HG02678 (cell line): ENCODE measurements at regions not wholly inside any gene's neighbourhood (a gene's known extent, or its start where the extent isn't known, plus 50 kb on each side); places are given as distances from the start of the nearest gene placed in this dataset.
"Not testable (repeated sequence)": the region's sequence is repeated elsewhere in the genome, so short reads cannot be mapped to it uniquely, and the experiment has no call there.

Source experiments
- ATAC-seq: cut with Tn5 transposase; IDR thresholded peaks from one replicate; pipeline ENCODE4 v1.9.1; 2021; ENCODE audit warnings: mild to moderate bottlenecking, moderate library complexity; ENCODE audit not compliant: unreplicated experiment

DNA sequence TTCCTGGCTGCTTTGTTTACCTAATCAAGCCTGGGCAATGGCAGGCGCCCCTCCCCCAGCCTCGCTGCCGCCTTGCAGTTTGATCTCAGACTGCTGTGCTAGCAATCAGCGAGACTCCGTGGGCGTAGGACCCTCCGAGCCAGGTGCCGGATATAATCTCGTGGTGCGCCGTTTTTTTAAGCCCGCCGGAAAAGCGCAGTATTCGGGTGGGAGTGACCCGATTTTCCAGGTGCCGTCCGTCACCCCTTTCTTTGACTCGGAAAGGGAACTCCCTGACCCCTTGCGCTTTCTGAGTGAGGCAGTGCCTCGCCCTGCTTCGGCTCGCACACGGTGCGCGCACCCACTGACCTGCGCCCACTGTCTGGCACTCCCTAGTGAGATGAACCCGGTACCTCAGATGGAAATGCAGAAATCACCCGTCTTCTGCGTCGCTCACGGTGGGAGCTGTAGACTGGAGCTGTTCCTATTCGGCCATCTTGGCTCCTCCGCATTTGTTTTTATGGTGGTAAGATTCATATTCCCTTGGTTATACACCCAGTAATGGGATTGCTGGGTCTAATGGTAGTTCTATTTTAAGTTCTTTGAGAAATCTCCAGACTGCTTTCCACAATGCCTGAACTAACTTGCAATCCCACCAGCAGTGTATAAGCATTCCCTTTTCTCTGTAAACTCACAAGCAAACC, 652.1 kb upstream of the LRFN5 start:
- not testable (repeated sequence) for ATAC-seq

DNA sequence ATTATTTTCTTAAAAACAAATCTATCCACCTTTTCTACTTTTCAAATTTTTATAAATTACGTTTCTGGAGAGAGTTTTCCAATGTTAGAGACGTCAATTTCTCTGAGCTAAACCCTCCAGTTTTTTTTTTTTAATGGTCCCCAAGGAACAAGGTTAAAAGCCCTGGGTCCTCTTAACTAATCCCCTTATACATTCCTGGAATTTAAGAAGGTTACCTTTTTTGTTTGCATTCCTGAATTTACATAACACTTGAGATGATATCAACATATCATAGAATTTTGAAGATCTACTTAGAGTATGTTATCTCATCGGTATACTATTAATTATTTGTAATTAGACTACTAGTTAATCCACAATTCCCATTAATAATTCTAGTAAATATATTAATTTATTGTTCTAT, 662.2 kb upstream of the LRFN5 start:
- no peak for ATAC-seq

DNA sequence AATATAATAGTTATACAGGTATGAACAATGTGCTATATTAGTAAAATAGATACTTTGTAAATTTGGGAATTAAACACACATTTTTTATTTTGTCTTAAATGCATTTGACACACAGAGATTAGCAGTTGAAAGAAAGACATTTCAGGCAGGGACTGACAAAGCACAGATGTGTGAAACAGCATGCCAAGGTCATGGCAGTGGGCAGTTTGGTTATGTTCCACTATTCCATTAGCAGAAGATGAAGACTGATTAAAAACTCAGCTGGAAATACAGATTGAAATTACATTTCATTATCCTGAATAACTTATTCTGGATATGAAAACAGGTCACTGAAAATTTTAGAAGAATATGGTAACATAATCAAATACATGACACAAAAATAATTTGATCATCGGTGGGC, 669.8 kb upstream of the LRFN5 start:
- no peak for ATAC-seq

DNA sequence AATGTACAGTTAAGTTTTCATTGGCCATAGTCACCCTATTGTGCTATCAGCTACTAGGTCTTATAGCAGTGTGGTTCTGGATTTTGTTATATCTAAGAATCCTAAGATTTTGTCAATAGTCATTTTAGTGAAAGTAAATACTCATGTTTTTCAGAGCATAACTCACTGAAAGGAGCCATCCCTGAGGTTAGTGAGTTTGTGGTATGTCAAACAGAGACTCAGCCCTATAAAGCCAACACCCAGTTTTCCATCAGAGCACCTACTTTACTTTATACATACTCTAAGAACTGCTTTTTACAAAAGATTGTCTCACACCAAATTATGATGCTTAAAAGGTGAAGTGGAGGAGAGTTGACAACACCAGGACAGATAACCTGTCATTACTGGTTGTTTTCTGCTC, 686.3 kb upstream of the LRFN5 start:
- no peak for ATAC-seq

DNA sequence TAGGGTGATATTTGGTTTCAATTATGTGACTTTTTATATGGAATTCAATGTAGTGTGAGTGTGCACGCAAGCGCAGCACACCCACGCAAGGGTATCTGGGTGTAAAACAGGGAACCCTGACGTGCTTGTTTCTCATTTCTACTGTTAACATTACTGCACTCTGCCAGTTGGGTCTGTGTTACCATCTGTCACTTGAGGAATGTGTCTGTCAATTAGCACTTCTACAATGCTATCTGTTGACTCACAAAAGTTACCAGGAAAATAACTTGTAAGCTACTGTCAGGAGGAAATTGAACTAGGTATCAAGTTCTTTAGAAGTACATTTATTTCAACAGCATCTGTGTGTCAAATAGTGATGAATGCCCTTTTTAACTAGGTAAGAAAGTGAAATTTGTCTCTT, 695.5 kb upstream of the LRFN5 start:
- no peak for ATAC-seq

DNA sequence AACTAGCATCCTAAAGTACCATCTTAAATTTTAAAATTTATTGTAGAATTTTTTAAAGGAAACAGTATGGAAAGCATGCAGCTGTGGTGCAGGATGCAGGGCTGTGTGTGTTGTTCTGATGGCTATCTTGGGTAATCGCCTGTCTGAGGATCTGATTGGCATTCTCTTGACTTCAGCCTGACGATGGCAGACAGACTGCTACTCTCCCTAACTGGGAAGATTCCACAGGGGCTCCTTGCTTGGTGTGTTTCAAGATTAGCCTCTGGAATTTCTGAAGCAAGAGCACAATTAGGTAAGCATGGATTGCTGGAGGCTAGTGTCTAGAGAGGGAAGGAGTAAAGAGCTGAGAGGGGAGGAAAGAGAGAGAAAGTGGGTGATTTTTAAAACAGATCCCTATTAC, 696.8 kb upstream of the LRFN5 start:
- ATAC-seq: no peak

GRCh38 chr14:40903709-40904108, 703.0 kb upstream of the LRFN5 start:
- no peak for ATAC-seq

- ATAC-seq: no peak
These were observed 707.2 kb upstream of the LRFN5 start for GRCh38 chr14:40899435-40899834.

GRCh38 chr14:40894846-40895245, 711.8 kb upstream of the LRFN5 start:
- no peak for ATAC-seq

GRCh38 chr14:40889126-40889525, 717.5 kb upstream of the LRFN5 start:
- ATAC-seq: no peak

DNA sequence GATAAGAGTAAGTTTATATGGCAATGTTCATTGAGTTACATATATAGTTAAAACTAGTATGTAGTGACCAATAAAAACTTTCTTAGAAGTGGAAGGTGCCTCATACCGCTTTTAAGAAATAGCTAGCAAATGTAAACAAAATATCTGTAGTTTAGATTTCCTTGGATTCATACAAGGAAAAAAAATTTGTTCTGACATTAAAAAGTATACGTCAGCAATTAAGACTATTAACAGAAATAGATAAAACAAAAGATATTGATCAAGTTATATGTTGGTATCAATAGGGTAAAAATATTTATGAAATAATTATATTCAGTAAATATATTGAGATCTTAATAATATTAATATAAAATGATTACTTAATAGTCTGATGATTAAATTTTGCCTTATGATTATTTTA, 718.8 kb upstream of the LRFN5 start:
- no peak for ATAC-seq

DNA sequence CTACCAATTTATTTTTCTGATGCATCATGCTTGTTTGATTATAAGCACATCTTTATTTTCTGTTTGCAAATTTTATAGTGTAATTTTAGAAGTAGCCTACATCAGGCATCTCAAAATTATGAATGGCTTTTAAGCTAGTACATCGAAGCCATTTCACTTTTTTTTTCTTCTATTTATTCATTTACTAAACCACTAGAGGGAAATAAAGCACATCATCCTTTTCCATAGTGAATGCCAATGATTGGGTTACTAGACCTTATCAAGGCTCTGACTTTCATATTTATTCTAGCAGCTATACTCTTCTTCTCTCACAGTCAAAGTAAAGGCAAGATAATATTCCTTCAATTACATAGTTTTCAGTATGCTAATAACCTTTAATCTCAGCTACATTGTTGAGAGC, 736.4 kb upstream of the LRFN5 start:
- ATAC-seq: no peak

DNA sequence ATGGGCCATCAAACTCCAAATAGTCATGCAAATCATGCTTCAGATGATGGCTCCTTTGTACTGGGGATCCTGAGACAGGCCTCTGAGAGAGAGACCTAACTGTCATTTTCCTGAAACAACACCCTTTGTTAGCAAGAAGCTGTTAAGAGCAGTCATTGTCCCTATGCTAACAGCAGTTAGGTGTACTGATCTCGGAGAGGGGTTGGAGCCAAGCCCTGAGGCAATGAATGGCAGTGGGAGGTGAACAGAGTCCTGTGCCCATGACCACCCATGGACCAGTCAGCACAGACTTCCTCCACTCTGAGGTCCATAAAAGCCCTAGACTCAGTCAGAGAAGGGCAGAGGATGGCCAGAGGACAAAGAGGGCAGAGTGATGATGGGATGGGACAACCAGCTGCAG, 747.6 kb upstream of the LRFN5 start:
- ATAC-seq: no peak

- no peak for ATAC-seq
These were observed 751.3 kb upstream of the LRFN5 start for GRCh38 chr14:40855343-40855742.

DNA sequence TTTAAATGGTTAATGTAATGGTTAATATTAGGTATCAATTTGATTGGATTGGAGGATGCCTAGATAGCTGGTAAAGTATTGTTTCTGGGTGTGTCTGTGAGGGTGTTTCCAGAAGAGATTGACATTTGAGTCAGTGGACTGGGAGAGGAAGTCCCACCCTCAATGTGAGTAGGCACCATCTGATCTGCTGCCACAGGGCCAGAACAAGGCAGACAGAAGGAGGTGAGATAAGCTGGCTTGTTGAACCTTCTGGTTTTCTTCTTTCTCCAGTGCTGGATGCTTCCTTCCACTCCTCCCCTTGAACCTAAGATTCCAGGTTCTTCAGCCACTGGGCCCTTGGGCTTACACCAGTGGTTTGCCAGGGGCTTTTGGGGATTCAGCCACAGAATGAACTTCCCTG, 756.5 kb upstream of the LRFN5 start:
- no peak for ATAC-seq

DNA sequence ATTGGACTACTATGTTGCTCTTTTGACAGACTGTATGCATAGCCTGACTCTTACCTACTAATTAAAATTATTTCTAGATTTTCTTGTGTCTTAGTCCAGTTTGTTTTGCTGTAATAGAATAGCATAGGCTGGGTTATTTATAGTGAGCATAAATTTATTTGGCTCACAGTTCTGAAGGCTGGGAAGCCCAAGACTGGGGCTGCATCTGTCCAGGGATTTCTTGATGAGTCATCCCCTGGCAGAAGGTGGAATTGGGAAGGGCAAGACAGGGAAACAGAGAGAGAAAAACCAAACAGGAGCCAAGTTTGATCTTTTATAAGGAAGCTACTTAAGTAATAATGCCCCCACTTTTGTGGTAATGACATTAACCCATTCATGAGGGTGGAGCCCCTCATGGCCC, 759.2 kb upstream of the LRFN5 start:
- no peak for ATAC-seq

DNA sequence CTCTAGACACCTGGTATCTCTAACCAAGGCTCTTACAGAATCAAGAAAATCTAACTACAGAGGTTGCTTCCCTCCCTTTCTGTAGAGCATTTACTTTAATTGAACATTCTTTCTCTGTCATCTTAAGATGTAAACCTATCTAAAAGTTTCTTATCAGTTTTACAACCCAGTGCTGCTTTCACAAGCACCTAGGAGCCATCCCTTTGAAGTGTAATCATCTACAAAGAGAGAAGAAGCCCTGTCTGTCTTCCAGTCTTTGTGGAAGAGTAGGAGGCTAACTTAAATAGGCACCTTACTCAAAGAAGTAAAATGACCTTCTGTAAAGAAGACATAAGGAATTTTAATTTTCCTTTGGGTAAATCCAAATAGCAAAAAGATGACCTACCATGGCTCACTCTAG, 763.9 kb upstream of the LRFN5 start:
- no peak for ATAC-seq

DNA sequence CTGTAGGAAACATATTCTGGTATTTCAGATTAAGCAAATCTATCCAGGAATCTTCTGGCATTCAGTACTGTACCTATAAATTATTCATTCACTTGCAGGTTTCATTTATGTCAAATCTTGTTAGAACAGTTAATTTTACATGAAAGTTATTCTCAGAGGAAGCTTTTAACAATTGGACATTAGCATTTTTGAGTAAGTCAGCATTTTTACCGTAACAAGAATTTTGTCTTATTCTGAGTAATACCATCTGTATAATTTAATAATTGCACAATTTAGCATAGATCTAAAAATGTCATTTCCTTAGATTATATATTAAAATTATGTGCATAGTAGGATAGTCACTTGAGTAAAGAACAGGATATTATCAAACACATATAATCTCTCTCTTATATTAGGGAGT, 764.8 kb upstream of the LRFN5 start:
- no peak for ATAC-seq

DNA sequence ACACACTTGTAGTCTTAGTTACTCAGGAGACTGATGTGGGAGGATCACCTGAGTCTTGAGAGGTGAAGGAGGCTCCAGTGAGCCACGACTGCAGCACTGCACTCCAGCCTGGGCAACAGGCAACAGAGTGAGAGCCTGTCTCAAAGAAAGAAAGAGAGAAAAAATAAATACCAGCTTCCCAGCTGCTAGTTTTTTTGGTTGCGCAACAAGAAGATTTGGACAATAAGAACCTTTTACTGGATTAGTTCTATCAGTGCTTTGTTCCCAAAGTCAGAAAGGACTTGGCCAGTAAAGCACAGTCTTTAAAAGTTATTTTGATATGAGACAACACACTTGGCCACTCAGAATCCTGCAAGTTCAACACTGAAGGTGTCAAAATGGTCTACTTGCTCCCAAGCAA, 768.1 kb upstream of the LRFN5 start:
- ATAC-seq: no peak

GRCh38 chr14:40806471-40806870, 800.2 kb upstream of the LRFN5 start:
- ATAC-seq: no peak

DNA sequence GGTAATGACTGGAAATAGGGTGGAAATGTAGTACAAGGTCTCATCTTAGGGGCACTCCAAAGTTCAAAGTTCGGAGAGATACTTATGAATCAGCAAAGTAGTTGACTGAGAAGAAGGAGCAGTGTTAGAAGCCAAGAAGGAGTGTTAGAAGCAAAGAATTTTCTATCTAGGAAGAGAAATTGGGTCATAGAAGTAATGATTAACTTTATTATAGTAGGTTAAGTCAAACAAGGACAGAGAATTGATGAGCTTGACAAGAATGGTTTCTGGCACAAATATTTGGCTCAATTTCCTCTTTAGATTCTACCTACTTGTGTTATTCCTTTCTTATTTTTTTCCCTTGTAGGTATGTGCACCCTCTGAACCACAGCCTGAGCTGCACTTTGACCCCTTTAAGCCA, 810.5 kb upstream of the LRFN5 start:
- no peak for ATAC-seq

- ATAC-seq: no peak
These were observed 821.8 kb upstream of the LRFN5 start for GRCh38 chr14:40784860-40785259.

DNA sequence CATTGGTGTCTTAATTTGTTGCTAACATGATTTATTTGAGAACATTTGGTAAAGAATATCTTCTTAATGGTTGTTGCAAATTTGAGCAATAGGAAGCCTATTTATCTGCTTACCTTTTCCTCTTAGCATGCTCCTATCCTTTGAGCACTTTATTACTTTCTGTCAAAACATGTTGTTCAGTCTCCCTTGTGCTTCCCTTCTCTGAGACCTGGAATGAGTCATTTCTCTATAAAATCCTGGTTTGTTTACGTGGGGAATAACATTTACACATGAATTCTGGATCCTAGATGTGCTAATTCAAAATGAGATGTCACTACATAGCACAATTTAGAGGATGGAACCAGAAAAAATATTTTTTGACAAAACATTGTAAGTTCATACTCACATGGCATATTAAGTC, 844.0 kb upstream of the LRFN5 start:
- ATAC-seq: no peak

DNA sequence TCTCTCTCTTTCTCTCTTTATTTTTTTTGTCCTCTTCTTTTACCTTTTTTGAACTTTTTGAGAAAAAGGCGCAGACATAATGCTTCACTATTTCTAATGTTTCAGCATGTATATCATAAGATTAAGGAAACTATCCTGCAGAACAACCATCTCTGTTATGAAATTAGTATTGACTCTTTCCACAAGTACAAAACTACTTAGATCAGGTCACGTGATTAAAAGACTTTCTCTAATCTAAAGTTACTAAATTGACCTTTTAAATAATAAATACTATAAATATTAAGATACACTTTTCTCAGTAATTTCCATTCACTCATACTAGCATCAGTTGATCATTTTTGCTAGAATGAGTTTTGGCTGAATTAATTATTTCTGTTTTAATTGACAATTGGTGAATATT, 844.5 kb upstream of the LRFN5 start:
- ATAC-seq: no peak
